SK-N-MC (cell line): ENCODE measurements at regions not wholly inside any gene's neighbourhood (a gene's known extent, or its start where the extent isn't known, plus 50 kb on each side); places are given as distances from the start of the nearest gene placed in this dataset.

Experiments used
- EZH2 ChIP-seq: fragments of 200-600 bp; sonication (generic); IDR thresholded peaks from one replicate; pipeline ENCODE4 v1.6.1; 2017; ENCODE audit warnings: antibody characterized with exemption
- FOXP2 ChIP-seq: optimal IDR thresholded peaks from 2 replicates; pipeline ENCODE3; 2011; ENCODE audit warnings: mild to moderate bottlenecking, moderate library complexity; ENCODE audit not compliant: insufficient read depth; ENCODE audit errors: extremely low read length, control extremely low read depth
- POLR2AphosphoS5 ChIP-seq: IDR thresholded peaks from 2 replicates; pipeline ENCODE4 v1.6.1; 2012; ENCODE audit warnings: mild to moderate bottlenecking, low read depth, low read length, borderline replicate concordance

GRCh38 chr2:14401873-14402272 is 230.6 kb upstream of the LRATD1 start:
- no peak for TF ChIP-seq EZH2
- TF ChIP-seq POLR2AphosphoS5 = no peak
- TF ChIP-seq FOXP2 = no peak
